ENCODE measurements at regions not wholly inside any gene's neighbourhood (a gene's known extent, or its start where the extent isn't known, plus 50 kb on each side); places are given as distances from the start of the nearest gene placed in this dataset.
"Not testable (repeated sequence)": the region's sequence is repeated elsewhere in the genome, so short reads cannot be mapped to it uniquely, and the experiment has no call there.

GRCh38 chr5:82639393-82640144 lies 361.4 kb upstream of the RPS23 start:
- DNase-seq: no peak

- no peak for DNase-seq
These were observed 358.4 kb upstream of the RPS23 start for GRCh38 chr5:82636591-82636990.

GRCh38 chr5:82635561-82636288 lies 357.6 kb upstream of the RPS23 start:
- no peak for DNase-seq

- DNase-seq: no peak
These were observed 350.3 kb upstream of the RPS23 start for GRCh38 chr5:82628364-82628910.

- not testable (repeated sequence) for DNase-seq
These were observed 348.9 kb upstream of the RPS23 start for GRCh38 chr5:82626905-82627591.

- not testable (repeated sequence) for DNase-seq
These were observed 347.9 kb upstream of the RPS23 start for GRCh38 chr5:82626012-82626411.

GRCh38 chr5:82624062-82624461 lies 345.9 kb upstream of the RPS23 start:
- DNase-seq: no peak

- DNase-seq: no peak
These were observed 344.8 kb upstream of the RPS23 start for GRCh38 chr5:82622711-82623514.

- no peak for DNase-seq
These were observed 344.1 kb upstream of the RPS23 start for GRCh38 chr5:82622205-82622604.

- DNase-seq: no peak
These were observed 342.9 kb upstream of the RPS23 start for GRCh38 chr5:82620957-82621600.

- no peak for DNase-seq
These were observed 340.9 kb upstream of the RPS23 start for GRCh38 chr5:82619097-82619496.

GRCh38 chr5:82614706-82615105 lies 336.6 kb upstream of the RPS23 start:
- DNase-seq: no peak

GRCh38 chr5:82613891-82614290 lies 335.7 kb upstream of the RPS23 start:
- DNase-seq: no peak

- DNase-seq: no peak
These were observed 332.5 kb upstream of the RPS23 start for GRCh38 chr5:82610686-82611085.

GRCh38 chr5:82605441-82605973 lies 327.4 kb upstream of the RPS23 start:
- DNase-seq: no peak

- no peak for DNase-seq
These were observed 325.2 kb upstream of the RPS23 start for GRCh38 chr5:82603033-82603987.

GRCh38 chr5:82601861-82602260 lies 323.7 kb upstream of the RPS23 start:
- DNase-seq: no peak

- no peak for DNase-seq
These were observed 322.9 kb upstream of the RPS23 start for GRCh38 chr5:82601077-82601476.

- no peak for DNase-seq
These were observed 321.5 kb upstream of the RPS23 start for GRCh38 chr5:82599692-82600091.

- no peak for DNase-seq
These were observed 320.9 kb upstream of the RPS23 start for GRCh38 chr5:82599030-82599429.

GRCh38 chr5:82597437-82597836 lies 319.3 kb upstream of the RPS23 start:
- DNase-seq: no peak
